ENCODE measurements at regions not wholly inside any gene's neighbourhood (a gene's known extent, or its start where the extent isn't known, plus 50 kb on each side); places are given as distances from the start of the nearest gene placed in this dataset.

DNA sequence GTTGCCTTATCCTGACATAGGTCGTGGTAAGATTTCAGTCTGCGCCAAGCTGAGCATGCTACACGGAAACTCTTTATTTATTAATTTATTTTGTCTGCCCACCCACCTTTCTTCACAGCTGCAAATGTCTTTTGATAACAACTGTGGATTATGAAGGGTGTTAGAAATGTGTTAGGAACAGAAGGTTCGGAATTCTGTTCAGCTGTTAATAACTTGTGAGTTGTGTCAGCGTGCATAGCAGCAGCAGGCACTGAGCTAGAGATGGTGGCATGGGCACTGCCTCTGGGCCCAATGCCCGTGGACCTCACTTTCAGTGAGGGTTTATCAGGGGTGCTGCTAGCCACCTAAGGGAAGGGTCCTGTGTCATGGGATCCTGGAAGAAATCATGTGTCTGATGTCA, 162.5 kb upstream of the NTM start:
- TF ChIP-seq, protein P1, sequence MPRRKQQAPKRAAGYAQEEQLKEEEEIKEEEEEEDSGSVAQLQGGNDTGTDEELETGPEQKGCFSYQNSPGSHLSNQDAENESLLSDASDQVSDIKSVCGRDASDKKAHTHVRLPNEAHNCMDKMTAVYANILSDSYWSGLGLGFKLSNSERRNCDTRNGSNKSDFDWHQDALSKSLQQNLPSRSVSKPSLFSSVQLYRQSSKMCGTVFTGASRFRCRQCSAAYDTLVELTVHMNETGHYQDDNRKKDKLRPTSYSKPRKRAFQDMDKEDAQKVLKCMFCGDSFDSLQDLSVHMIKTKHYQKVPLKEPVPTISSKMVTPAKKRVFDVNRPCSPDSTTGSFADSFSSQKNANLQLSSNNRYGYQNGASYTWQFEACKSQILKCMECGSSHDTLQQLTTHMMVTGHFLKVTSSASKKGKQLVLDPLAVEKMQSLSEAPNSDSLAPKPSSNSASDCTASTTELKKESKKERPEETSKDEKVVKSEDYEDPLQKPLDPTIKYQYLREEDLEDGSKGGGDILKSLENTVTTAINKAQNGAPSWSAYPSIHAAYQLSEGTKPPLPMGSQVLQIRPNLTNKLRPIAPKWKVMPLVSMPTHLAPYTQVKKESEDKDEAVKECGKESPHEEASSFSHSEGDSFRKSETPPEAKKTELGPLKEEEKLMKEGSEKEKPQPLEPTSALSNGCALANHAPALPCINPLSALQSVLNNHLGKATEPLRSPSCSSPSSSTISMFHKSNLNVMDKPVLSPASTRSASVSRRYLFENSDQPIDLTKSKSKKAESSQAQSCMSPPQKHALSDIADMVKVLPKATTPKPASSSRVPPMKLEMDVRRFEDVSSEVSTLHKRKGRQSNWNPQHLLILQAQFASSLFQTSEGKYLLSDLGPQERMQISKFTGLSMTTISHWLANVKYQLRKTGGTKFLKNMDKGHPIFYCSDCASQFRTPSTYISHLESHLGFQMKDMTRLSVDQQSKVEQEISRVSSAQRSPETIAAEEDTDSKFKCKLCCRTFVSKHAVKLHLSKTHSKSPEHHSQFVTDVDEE (CRISPR knock-in tag; IDR thresholded peaks at IDR 0.05) = no peak
- ATAC-seq = no peak

GRCh38 chr11:131217313-131218310, 152.8 kb upstream of the NTM start:
- ATAC-seq = no peak
- TF ChIP-seq BACH2 (CRISPR knock-in tag; IDR thresholded peaks at IDR 0.05; ENCODE audit: borderline replicate concordance) (no peak), ZNF70 (CRISPR knock-in tag; IDR thresholded peaks at IDR 0.05) (no peak), ISL1 (CRISPR knock-in tag; IDR thresholded peaks at IDR 0.05) (no peak), OSR1 (CRISPR knock-in tag; IDR thresholded peaks at IDR 0.05) (no peak), ZC3H10 (CRISPR knock-in tag; IDR thresholded peaks at IDR 0.05) (no peak), PPARA (CRISPR knock-in tag; IDR thresholded peaks at IDR 0.05; ENCODE audit: borderline replicate concordance) (no peak), ESRRG (CRISPR knock-in tag; IDR thresholded peaks at IDR 0.05) (no peak), POU6F1 (CRISPR knock-in tag; IDR thresholded peaks at IDR 0.05; ENCODE audit: borderline replicate concordance, low read depth) (no peak)
- TF ChIP-seq, protein P2, sequence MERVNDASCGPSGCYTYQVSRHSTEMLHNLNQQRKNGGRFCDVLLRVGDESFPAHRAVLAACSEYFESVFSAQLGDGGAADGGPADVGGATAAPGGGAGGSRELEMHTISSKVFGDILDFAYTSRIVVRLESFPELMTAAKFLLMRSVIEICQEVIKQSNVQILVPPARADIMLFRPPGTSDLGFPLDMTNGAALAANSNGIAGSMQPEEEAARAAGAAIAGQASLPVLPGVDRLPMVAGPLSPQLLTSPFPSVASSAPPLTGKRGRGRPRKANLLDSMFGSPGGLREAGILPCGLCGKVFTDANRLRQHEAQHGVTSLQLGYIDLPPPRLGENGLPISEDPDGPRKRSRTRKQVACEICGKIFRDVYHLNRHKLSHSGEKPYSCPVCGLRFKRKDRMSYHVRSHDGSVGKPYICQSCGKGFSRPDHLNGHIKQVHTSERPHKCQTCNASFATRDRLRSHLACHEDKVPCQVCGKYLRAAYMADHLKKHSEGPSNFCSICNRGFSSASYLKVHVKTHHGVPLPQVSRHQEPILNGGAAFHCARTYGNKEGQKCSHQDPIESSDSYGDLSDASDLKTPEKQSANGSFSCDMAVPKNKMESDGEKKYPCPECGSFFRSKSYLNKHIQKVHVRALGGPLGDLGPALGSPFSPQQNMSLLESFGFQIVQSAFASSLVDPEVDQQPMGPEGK (CRISPR knock-in tag; IDR thresholded peaks at IDR 0.05; ENCODE audit: borderline replicate concordance) = no peak

GRCh38 chr11:131218542-131218941, 151.9 kb upstream of the NTM start:
- TF ChIP-seq ZNF70 (CRISPR knock-in tag; IDR thresholded peaks at IDR 0.05) (no peak), TCF4 (CRISPR knock-in tag; IDR thresholded peaks at IDR 0.05; ENCODE audit: borderline replicate concordance) (no peak), CSRNP3 (CRISPR knock-in tag; IDR thresholded peaks at IDR 0.05) (no peak), TOX (CRISPR knock-in tag; IDR thresholded peaks at IDR 0.05; ENCODE audit: borderline replicate concordance) (no peak), OSR1 (CRISPR knock-in tag; IDR thresholded peaks at IDR 0.05) (no peak), ZFP3 (CRISPR knock-in tag; IDR thresholded peaks at IDR 0.05) (no peak), ZFP30 (CRISPR knock-in tag; IDR thresholded peaks at IDR 0.05) (no peak), POU6F1 (CRISPR knock-in tag; IDR thresholded peaks at IDR 0.05; ENCODE audit: borderline replicate concordance, low read depth) (no peak), CSDC2 (CRISPR knock-in tag; IDR thresholded peaks at IDR 0.05) (no peak)
- TF ChIP-seq, protein P2 (CRISPR knock-in tag; IDR thresholded peaks at IDR 0.05; ENCODE audit: borderline replicate concordance) = no peak
- no peak for ATAC-seq

Data from SK-N-SH treated with all-trans-retinoic acid at 6 μM for 48 hours (cell line).